CD14-positive monocyte (primary cell): ENCODE measurements at regions not wholly inside any gene's neighbourhood (a gene's known extent, or its start where the extent isn't known, plus 50 kb on each side); places are given as distances from the start of the nearest gene placed in this dataset.
"Not testable (repeated sequence)": the region's sequence is repeated elsewhere in the genome, so short reads cannot be mapped to it uniquely, and the experiment has no call there.

Source experiments
- DNase-seq, 3 donors: peaks; one replicate each; pipeline ENCODE4 v3.0.0-alpha.2; 2011 to 2022
- H2AFZ ChIP-seq: 2 replicates; pipeline ENCODE4 v1.6.0; 2012; ENCODE audit warnings: mild to moderate bottlenecking, low read depth, low read length, inconsistent platforms; ENCODE audit not compliant: insufficient read depth, poor library complexity, severe bottlenecking
- H3K27ac ChIP-seq, 2 donors: 1 replicate in 1 of 2; 2 replicates in 1 of 2; pipeline ENCODE4 v1.5.1; 2012 to 2013; ENCODE audit warnings: low read length in 2 of 2, control low read depth in 1 of 2, inconsistent platforms in 1 of 2, low read depth in 1 of 2, mild to moderate bottlenecking in 1 of 2
- H3K27me3 ChIP-seq, 2 donors: one replicate each; pipeline versions ENCODE4 v1.6.0 to v1.6.1; 2011 to 2013; ENCODE audit warnings: low read length in 2 of 2; ENCODE audit not compliant: control insufficient read depth in 2 of 2, insufficient read depth in 2 of 2
- H3K36me3 ChIP-seq, 2 donors: replicated peaks in 1 of 2; 1 replicate in 1 of 2; 2 replicates in 1 of 2; pipeline versions ENCODE4 v1.5.1 to v1.6.1; 2012 to 2013; ENCODE audit warnings: low read length in 2 of 2, control low read depth in 1 of 2, inconsistent platforms in 1 of 2, mild to moderate bottlenecking in 1 of 2; ENCODE audit not compliant: insufficient read depth in 2 of 2, control insufficient read depth in 1 of 2
- H3K4me1 ChIP-seq, 2 donors: 1 replicate in 1 of 2; 2 replicates in 1 of 2; pipeline versions ENCODE4 v1.5.1 to v1.6.1; 2012 to 2013; ENCODE audit warnings: low read length in 2 of 2, control low read depth in 1 of 2, inconsistent platforms in 1 of 2, mild to moderate bottlenecking in 1 of 2, moderate library complexity in 1 of 2; ENCODE audit not compliant: insufficient read depth in 2 of 2, control insufficient read depth in 1 of 2
- H3K4me2 ChIP-seq: replicated peaks from 2 replicates; pipeline ENCODE3; 2012; ENCODE audit warnings: low read length, moderate library complexity, mild to moderate bottlenecking; ENCODE audit not compliant: poor library complexity, severe bottlenecking; ENCODE audit errors: extremely low read depth
- H3K4me3 ChIP-seq, 3 experiments: fragments of 200-600 bp in 1 of 3; sonication (generic) in 1 of 3; replicated peaks in 1 of 3; 1 replicate in 2 of 3; 2 replicates in 1 of 3; pipeline ENCODE4 v1.5.1; 2011 to 2013; ENCODE audit warnings: low read length in 3 of 3, mild to moderate bottlenecking in 3 of 3, control low read depth in 2 of 3, low read depth in 2 of 3, inconsistent platforms in 1 of 3, moderate library complexity in 1 of 3
- H3K79me2 ChIP-seq: 2 replicates; pipeline ENCODE4 v1.6.0; 2012; ENCODE audit warnings: mild to moderate bottlenecking, control low read depth, inconsistent platforms, low read length, moderate library complexity; ENCODE audit not compliant: insufficient read depth
- H3K9ac ChIP-seq: 2 replicates; pipeline ENCODE4 v1.6.0; 2017; ENCODE audit warnings: low read length, mild to moderate bottlenecking; ENCODE audit not compliant: insufficient read depth, poor library complexity, severe bottlenecking
- H3K9me3 ChIP-seq, 2 donors: replicated peaks in 1 of 2; 1 replicate in 1 of 2; 2 replicates in 1 of 2; pipeline versions ENCODE4 v1.5.1 to v1.6.1; 2012 to 2013; ENCODE audit warnings: low read length in 2 of 2, control low read depth in 1 of 2; ENCODE audit not compliant: control insufficient read depth in 1 of 2, insufficient read depth in 1 of 2
- H4K20me1 ChIP-seq: 2 replicates; pipeline ENCODE4 v1.6.0; 2012; ENCODE audit warnings: mild to moderate bottlenecking, low read length, control low read depth, moderate library complexity; ENCODE audit not compliant: insufficient read depth
- H3K27ac Mint-ChIP-seq, 7 donors: one replicate each; pipeline ENCODE4 v1.8.0; 2020; ENCODE audit warnings: mild to moderate bottlenecking in 7 of 7, mixed read lengths in 7 of 7, moderate library complexity in 6 of 7, inconsistent platforms in 2 of 7
- H3K27me3 Mint-ChIP-seq, 3 donors: one replicate each; pipeline ENCODE4 v1.8.0; 2021 to 2022; ENCODE audit warnings: low read depth in 3 of 3, mild to moderate bottlenecking in 3 of 3, mixed read lengths in 3 of 3, moderate library complexity in 3 of 3, inconsistent platforms in 1 of 3
- H3K36me3 Mint-ChIP-seq, 2 donors: one replicate each; pipeline ENCODE4 v1.8.0; 2020; ENCODE audit warnings: mixed read lengths in 2 of 2, inconsistent platforms in 1 of 2, mild to moderate bottlenecking in 1 of 2
- H3K4me1 Mint-ChIP-seq: one replicate; pipeline ENCODE4 v1.8.0; 2020; ENCODE audit warnings: mild to moderate bottlenecking, mixed read lengths
- H3K4me3 Mint-ChIP-seq, 2 donors: one replicate each; pipeline ENCODE4 v1.8.0; 2020; ENCODE audit warnings: mild to moderate bottlenecking in 2 of 2, mixed read lengths in 2 of 2, moderate library complexity in 1 of 2
- H3K9me3 Mint-ChIP-seq, 7 donors: one replicate each; pipeline ENCODE4 v1.8.0; 2020 to 2022; ENCODE audit warnings: mixed read lengths in 7 of 7, mild to moderate bottlenecking in 6 of 7, moderate library complexity in 6 of 7, inconsistent platforms in 2 of 7
- CTCF ChIP-seq: fragments of 200-600 bp; IDR thresholded peaks from one replicate; pipeline ENCODE4 v1.8.0; 2022; ENCODE audit warnings: antibody characterized with exemption, mild to moderate bottlenecking
- WGBS: methylation state at CpG from one replicate; pipeline ENCODE4 v1.1.5; 2013; ENCODE audit warnings: missing lambda C conversion rate; ENCODE audit not compliant: insufficient coverage; 5-methylcytosine and 5-hydroxymethylcytosine counted together
- intact Hi-C, 2 donors: fragments of 100-400 bp; cut with micrococcal nuclease; formaldehyde crosslinking; loops; one replicate each; pipeline versions ENCODE4 v1.15.0 to v1.15.1; 2023

GRCh38 chr17:5897275-5897911 is 172.8 kb upstream of the WSCD1 start:
- Histone ChIP-seq H3K27ac (no peak overlapping the region), H3K27me3 (no peaks in the 10 kb centered on the region), H3K9ac (no peak overlapping the region), H3K79me2 (no peaks in the 10 kb centered on the region), H3K4me3 (no peak overlapping the region), H3K4me2 (no peak overlapping the region), H3K4me1 (no peaks in the 10 kb centered on the region), H4K20me1 (no peaks in the 10 kb centered on the region), H2AFZ (no peak overlapping the region), H3K36me3 (no peaks in the 10 kb centered on the region), H3K9me3 (peaks cover 0 to 5% of the 10 kb centered on the region in 2 donors)
- no peaks in the 10 kb centered on the region for H3K4me1 Mint-ChIP-seq
- H3K27ac Mint-ChIP-seq = no peak overlapping the region
- H3K9me3 Mint-ChIP-seq = peaks cover 2 to 9% (median 6%) of the 10 kb centered on the region in 7 donors
- no peak for DNase-seq
- TF ChIP-seq CTCF = no peak
- intact Hi-C loops = no loop called here
- no peak overlapping the region for H3K4me3 Mint-ChIP-seq
- 6% methylated on average over 14 of the region's 14 CpGs for WGBS
- no peaks in the 10 kb centered on the region for H3K36me3 Mint-ChIP-seq
- peaks cover 4 to 8% (median 5%) of the 10 kb centered on the region in 3 donors for H3K27me3 Mint-ChIP-seq

DNA sequence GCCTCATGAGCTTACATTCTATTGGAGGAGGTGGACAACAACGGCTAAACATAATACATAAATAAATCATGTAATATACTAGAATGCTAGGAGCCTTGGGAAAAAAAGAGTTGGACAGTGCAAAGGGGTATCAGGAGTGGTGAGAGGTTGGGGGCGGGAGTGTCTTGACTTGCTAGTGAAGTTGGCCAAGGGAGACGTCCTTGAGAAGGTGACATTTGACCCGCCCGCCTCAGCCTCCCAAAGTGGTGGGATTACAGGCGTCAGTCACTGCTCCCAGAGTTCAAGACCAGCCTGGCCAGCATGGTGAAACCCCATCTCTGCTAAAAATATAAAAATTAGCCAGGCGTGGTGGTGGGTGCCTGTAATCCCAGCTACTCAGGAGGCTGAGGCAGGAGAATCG is 172.2 kb upstream of the WSCD1 start:
- H2AFZ ChIP-seq, H3K36me3 Mint-ChIP-seq, H3K9me3 Mint-ChIP-seq, H3K36me3 ChIP-seq, H3K27me3 Mint-ChIP-seq, DNase-seq, H3K79me2 ChIP-seq, H3K4me2 ChIP-seq, H3K4me1 ChIP-seq, H4K20me1 ChIP-seq, H3K27ac Mint-ChIP-seq, H3K4me3 Mint-ChIP-seq, H3K27me3 ChIP-seq, H3K4me1 Mint-ChIP-seq, H3K4me3 ChIP-seq, intact Hi-C loops, H3K9ac ChIP-seq, H3K27ac ChIP-seq: not testable (repeated sequence)
- peaks cover 0 to 10% of the 10 kb centered on the region in 2 donors for H3K9me3 ChIP-seq
- whole genome bisulfite sequencing = 95% methylated on average over 3 of the region's 8 CpGs
